ENCODE measurements at regions not wholly inside any gene's neighbourhood (a gene's known extent, or its start where the extent isn't known, plus 50 kb on each side); places are given as distances from the start of the nearest gene placed in this dataset.
A peak's percentile ranks its signal among the peaks of the same experiment; 100 is the strongest.

- Histone ChIP-seq H3K4me3 (no peak overlapping the region), H3K9me3 (no peaks in the 10 kb centered on the region)
Measured at GRCh38 chr6:113432521-113433334, 424.4 kb upstream of the MARCKS start.

GRCh38 chr6:113433335-113433991, 423.7 kb upstream of the MARCKS start:
- FAIRE-seq (no peak), DNase-seq (ENCODE audit: low read depth in 1 of 2, low spot score in 1 of 2) (peak in 1 of 2 experiments; percentile 81), ATAC-seq (peak; percentile 85 to 86)
- no peaks in the 10 kb centered on the region for H3K9me3 ChIP-seq
- H3K4me1 ChIP-seq, result peaks cover 30% of the 10 kb centered on the region
- H3K27ac ChIP-seq, result peak overlapping the region; percentile 67 to 74
- H3K4me2 ChIP-seq, result peak overlapping the region; percentile 71
- ChIA-PET POLR2A (interaction anchor here (1.1 to 1.7 kb wide), 2 partner anchors 81 to 426 kb away, joined by 5 read pairs; no protein-coding TSS in a partner anchor), CTCF (interaction anchor here (1.5 kb wide), 1 partner anchor 9 kb away, joined by 5 read pairs; no protein-coding TSS in a partner anchor)
- 14% methylated on average over 6 of the region's 6 CpGs for WGBS (ENCODE audit: missing lambda C conversion rate)
- no peak overlapping the region for H3K4me3 ChIP-seq
- TF ChIP-seq SREBF2 (IDR thresholded peaks at IDR 0.05) (no peak), ZNF302 (CRISPR knock-in tag; IDR thresholded peaks at IDR 0.05) (no peak), HOXB5 (CRISPR knock-in tag; IDR thresholded peaks at IDR 0.05) (no peak), SMC3 (IDR thresholded peaks at IDR 0.05) (peak; percentile 40; the same call in 2 of the 3 replicates), EHF (CRISPR knock-in tag; IDR thresholded peaks at IDR 0.05) (no peak), PBX3 (IDR thresholded peaks at IDR 0.05) (no peak), RAD21 (conservative IDR thresholded peaks at IDR 0.05 in 1 of 2, IDR thresholded peaks at IDR 0.05 in 1 of 2) (peak; percentile 4 to 52; a peak in 2 of 5 replicates), E2F6 (IDR thresholded peaks at IDR 0.05; ENCODE audit: borderline replicate concordance, low read depth) (no peak), EP300 (IDR thresholded peaks at IDR 0.05) (peak; percentile 68 to 78; a peak in 3 of 5 replicates), BHLHE40 (IDR thresholded peaks at IDR 0.05; ENCODE audit: low read depth, low read length) (no peak), ZC3H11A (IDR thresholded peaks at IDR 0.05) (no peak), HDAC2 (IDR thresholded peaks at IDR 0.05) (no peak), MYC (IDR thresholded peaks at IDR 0.05; ENCODE audit: borderline replicate concordance, low read length) (no peak), FOXS1 (CRISPR knock-in tag; IDR thresholded peaks at IDR 0.05) (no peak), GATA3 (IDR thresholded peaks at IDR 0.05; ENCODE audit: borderline replicate concordance) (peak; percentile 93), ZSCAN20 (CRISPR knock-in tag; IDR thresholded peaks at IDR 0.05) (no peak), CHD2 (IDR thresholded peaks at IDR 0.05; ENCODE audit: low read length, partially characterized antibody) (no peak), NFE2L2 (conservative IDR thresholded peaks at IDR 0.05; ENCODE audit: low read length) (no peak), ZFP36 (IDR thresholded peaks at IDR 0.05; ENCODE audit: borderline replicate concordance, partially characterized antibody) (no peak), NR3C1 (IDR thresholded peaks at IDR 0.05) (no peak), HOXB13 (CRISPR knock-in tag; IDR thresholded peaks at IDR 0.05; ENCODE audit: low read depth) (no peak), CBX8 (IDR thresholded peaks at IDR 0.05) (no peak), RNF2 (IDR thresholded peaks at IDR 0.05; ENCODE audit: borderline replicate concordance, low read depth) (no peak), POLR2AphosphoS2 (conservative IDR thresholded peaks at IDR 0.05; ENCODE audit: low read length) (no peak), TFCP2L1 (CRISPR knock-in tag; IDR thresholded peaks at IDR 0.05) (no peak), CBX2 (IDR thresholded peaks at IDR 0.05; ENCODE audit: borderline replicate concordance, low read depth) (no peak), MAX (IDR thresholded peaks at IDR 0.05) (0 out of 2 replicates have a peak, but pooled peaks have one; percentile 17)

More at GRCh38 chr6:113432521-113433334, 424.4 kb upstream of the MARCKS start:
- FAIRE-seq (no peak), ATAC-seq (peak; percentile 54 to 79; a peak in 5 of 6 replicates), DNase-seq (ENCODE audit: low read depth in 1 of 2, low spot score in 1 of 2) (peak in 1 of 2 experiments; percentile 62)
- TF ChIP-seq FOSL2 (IDR thresholded peaks at IDR 0.05), result no peak
- 0 out of 2 replicates have a peak, but pooled peaks have one; percentile 7 for TF ChIP-seq FOSL2 (CRISPR knock-in tag; IDR thresholded peaks at IDR 0.05)
- peak; percentile 86 for TF ChIP-seq HES2 (IDR thresholded peaks at IDR 0.05)
- TF ChIP-seq SREBF2 (IDR thresholded peaks at IDR 0.05), result no peak
- TF ChIP-seq CEBPB (IDR thresholded peaks at IDR 0.05), result peak; percentile 71 to 86
- TF ChIP-seq JUN (IDR thresholded peaks at IDR 0.05), result peak in 1 of 2 experiments; percentile 1; a peak in 1 of 5 replicates
- TF ChIP-seq ZFP36 (IDR thresholded peaks at IDR 0.05; ENCODE audit: borderline replicate concordance, partially characterized antibody), result no peak
- 0 out of 3 replicates have a peak, but pooled peaks have one; percentile 11 for TF ChIP-seq BCL3 (IDR thresholded peaks at IDR 0.05)
- ChIA-PET CTCF (interaction anchor here (1.5 kb wide), 1 partner anchor 9 kb away, joined by 5 read pairs; no protein-coding TSS in a partner anchor), POLR2A (interaction anchor here (1.1 to 1.7 kb wide), 2 partner anchors 81 to 426 kb away, joined by 5 read pairs; no protein-coding TSS in a partner anchor)
- peak overlapping the region; percentile 71 for H3K4me2 ChIP-seq
- peaks cover 30% of the 10 kb centered on the region for H3K4me1 ChIP-seq
- H3K27ac ChIP-seq, result peak overlapping the region; percentile 67 to 74
- 36% methylated on average over 1 of the region's 1 CpG for WGBS (ENCODE audit: missing lambda C conversion rate)

Data from A549 (cell line).